ENCODE measurements at regions not wholly inside any gene's neighbourhood (a gene's known extent, or its start where the extent isn't known, plus 50 kb on each side); places are given as distances from the start of the nearest gene placed in this dataset.

GRCh38 chr18:76564655-76565237, 69.7 kb upstream of the ZNF516 start:
- in situ Hi-C loops (cut with MboI; ENCODE audit: low sequenced_read_pairs, unreplicated experiment), result no loop called here
- no peak for DNase-seq (ENCODE audit: low spot score)
- TF ChIP-seq CTCF (IDR thresholded peaks at IDR 0.05; ENCODE audit: borderline replicate concordance, control extremely low read depth, extremely low read depth, insufficient read depth, missing control alignments), result no peak

- DNase-seq (ENCODE audit: low spot score), result no peak
- in situ Hi-C loops (cut with MboI; ENCODE audit: low sequenced_read_pairs, unreplicated experiment), result no loop called here
These were observed 69.1 kb upstream of the ZNF516 start for GRCh38 chr18:76564117-76564516.

GRCh38 chr18:76562286-76563122, 67.5 kb upstream of the ZNF516 start:
- in situ Hi-C loops (cut with MboI; ENCODE audit: low sequenced_read_pairs, unreplicated experiment), result no loop called here
- no peak for TF ChIP-seq CTCF (IDR thresholded peaks at IDR 0.05; ENCODE audit: borderline replicate concordance, control extremely low read depth, extremely low read depth, insufficient read depth, missing control alignments)
- no peak for DNase-seq (ENCODE audit: low spot score)

More at GRCh38 chr18:76564117-76564516, 69.1 kb upstream of the ZNF516 start:
- no peak for TF ChIP-seq CTCF (IDR thresholded peaks at IDR 0.05; ENCODE audit: borderline replicate concordance, control extremely low read depth, extremely low read depth, insufficient read depth, missing control alignments)

- no peak for TF ChIP-seq CTCF (IDR thresholded peaks at IDR 0.05; ENCODE audit: borderline replicate concordance, control extremely low read depth, extremely low read depth, insufficient read depth, missing control alignments)
- in situ Hi-C loops (cut with MboI; ENCODE audit: low sequenced_read_pairs, unreplicated experiment), result no loop called here
- DNase-seq (ENCODE audit: low spot score), result no peak
These were observed 64.0 kb upstream of the ZNF516 start for GRCh38 chr18:76558881-76559667.

GRCh38 chr18:76557026-76557575, 62.1 kb upstream of the ZNF516 start:
- in situ Hi-C loops (cut with MboI; ENCODE audit: low sequenced_read_pairs, unreplicated experiment), result no loop called here
- no peak for TF ChIP-seq CTCF (IDR thresholded peaks at IDR 0.05; ENCODE audit: borderline replicate concordance, control extremely low read depth, extremely low read depth, insufficient read depth, missing control alignments)
- DNase-seq (ENCODE audit: low spot score), result no peak

GRCh38 chr18:76554547-76555222, 59.6 kb upstream of the ZNF516 start:
- in situ Hi-C loops (cut with MboI; ENCODE audit: low sequenced_read_pairs, unreplicated experiment), result no loop called here
- DNase-seq (ENCODE audit: low spot score), result no peak
- no peak for TF ChIP-seq CTCF (IDR thresholded peaks at IDR 0.05; ENCODE audit: borderline replicate concordance, control extremely low read depth, extremely low read depth, insufficient read depth, missing control alignments)

Data from GM13976 (cell line).